GM21528 (cell line): ENCODE measurements at regions not wholly inside any gene's neighbourhood (a gene's known extent, or its start where the extent isn't known, plus 50 kb on each side); places are given as distances from the start of the nearest gene placed in this dataset.

Experiments used
- ATAC-seq: cut with Tn5 transposase; IDR thresholded peaks from one replicate; pipeline ENCODE4 v1.9.1; 2021; ENCODE audit warnings: mild to moderate bottlenecking, moderate library complexity; ENCODE audit not compliant: unreplicated experiment, low FRiP score

- no peak for ATAC-seq
Observed at GRCh38 chr3:30113906-30114305, 492.5 kb upstream of the TGFBR2 start.

- no peak for ATAC-seq
Observed at GRCh38 chr3:30114918-30115317, 491.5 kb upstream of the TGFBR2 start.

DNA sequence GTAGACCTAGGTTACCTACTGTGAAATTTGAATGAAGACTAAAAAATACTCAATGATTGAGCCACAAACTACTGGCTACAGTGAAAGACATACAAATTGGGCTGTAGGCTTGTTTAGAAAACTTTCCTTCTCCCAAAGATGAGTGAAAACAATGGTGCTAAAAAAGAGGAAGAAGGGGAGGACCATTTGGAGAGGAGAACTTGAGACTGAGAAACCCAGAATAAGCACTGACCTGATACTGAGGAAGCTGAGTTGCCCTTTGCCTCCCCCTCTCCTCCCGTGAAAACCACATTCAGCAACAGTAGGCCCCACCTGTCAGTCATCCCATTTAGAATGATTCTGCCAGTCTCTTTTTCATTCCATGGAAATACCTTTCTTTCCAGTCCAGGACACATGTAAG, 484.0 kb upstream of the TGFBR2 start:
- ATAC-seq: no peak

DNA sequence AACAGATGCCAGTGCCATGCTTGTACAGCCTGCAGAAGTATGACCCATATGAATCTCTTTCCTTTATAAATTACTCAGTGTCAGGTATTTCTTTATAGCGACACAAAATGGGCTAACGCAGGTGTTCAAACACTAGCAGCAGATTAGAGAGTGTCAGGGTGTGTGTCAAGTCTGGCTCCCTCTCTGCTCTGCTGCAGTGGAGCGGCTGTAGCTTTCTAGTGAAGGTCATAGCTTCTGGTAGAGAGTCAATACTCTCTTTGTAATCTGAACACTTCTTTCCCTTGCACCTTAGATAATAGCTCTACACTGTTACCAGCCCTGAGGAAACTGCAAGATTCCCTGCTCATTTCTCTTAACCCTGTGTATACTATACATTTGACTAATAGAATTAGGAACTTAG, 483.2 kb upstream of the TGFBR2 start:
- no peak for ATAC-seq

DNA sequence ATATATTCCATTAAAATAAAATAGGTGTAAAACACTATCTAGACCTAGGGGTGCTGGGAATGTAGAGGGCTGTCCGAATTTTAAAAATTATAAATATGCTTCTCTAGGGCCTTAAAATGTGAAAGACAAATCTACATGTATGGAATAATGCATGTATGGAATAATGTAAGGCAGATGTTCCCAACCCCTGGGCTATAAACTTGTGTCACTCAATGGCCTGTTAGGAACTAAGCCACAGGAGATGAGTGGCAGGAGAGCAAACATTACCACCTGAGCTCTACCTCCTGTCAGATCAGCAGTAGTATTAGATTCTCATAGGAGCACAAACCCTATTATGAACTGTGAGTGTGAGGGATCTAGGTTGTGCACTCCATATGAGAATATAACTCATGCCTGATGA, 482.6 kb upstream of the TGFBR2 start:
- no peak for ATAC-seq

- ATAC-seq: no peak
Observed at GRCh38 chr3:30124435-30125370, 481.7 kb upstream of the TGFBR2 start.

GRCh38 chr3:30129765-30130164, 476.6 kb upstream of the TGFBR2 start:
- ATAC-seq: no peak

DNA sequence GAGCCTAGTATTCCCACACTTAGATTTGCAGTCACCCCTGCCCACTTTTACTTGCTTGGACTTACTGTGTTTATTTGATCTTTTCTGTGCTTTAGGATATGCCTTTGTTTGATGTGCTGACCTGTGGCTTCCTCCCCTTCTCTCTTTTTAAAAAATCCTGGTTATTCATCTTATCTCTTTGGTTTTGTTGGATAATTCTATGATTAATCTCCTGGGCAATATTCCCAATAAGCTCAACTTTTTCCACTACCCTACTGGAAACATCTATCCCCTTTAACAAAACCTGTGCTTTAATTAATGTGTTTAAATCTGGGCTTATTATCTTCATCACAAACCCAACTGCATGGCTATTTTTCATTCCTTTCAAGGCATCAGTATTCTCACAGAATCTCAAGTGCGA, 476.0 kb upstream of the TGFBR2 start:
- no peak for ATAC-seq

- no peak for ATAC-seq
Observed at GRCh38 chr3:30131191-30131590, 475.2 kb upstream of the TGFBR2 start.

- ATAC-seq: no peak
Observed at GRCh38 chr3:30135190-30135589, 471.2 kb upstream of the TGFBR2 start.

- no peak for ATAC-seq
Observed at GRCh38 chr3:30139283-30139682, 467.1 kb upstream of the TGFBR2 start.

DNA sequence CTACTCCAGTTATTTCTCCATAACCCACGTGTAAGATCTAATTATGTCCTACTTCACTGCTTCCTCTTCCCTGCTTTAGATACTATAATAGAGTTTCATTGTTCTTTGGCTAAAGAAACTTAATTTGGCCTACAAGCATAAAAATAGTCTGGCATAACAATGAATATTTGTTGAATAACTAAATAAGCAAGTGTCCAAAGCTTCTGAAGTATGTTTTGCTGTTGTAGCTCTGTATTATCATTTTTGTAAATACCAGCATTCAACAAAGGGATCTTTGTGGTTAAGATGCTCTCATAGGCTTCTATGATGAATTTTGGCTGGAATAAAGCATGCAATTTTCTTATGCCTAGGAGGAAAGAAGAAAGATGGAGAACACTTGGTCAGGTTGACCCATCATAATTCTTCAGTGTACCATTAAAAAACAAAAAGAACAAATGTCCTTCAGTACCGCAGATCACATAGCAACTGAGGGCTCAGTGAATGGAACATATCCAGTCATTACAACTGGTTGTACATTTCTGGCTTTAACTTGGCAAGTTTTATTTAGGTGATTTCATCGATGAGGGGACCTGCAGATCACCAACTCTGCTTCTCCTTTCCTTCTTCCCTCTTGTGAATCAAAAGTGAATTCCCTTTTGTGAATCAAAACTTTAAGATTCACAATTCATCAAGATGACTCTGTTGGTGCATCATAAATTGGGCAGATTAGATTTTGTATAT, 465.9 kb upstream of the TGFBR2 start:
- no peak for ATAC-seq

DNA sequence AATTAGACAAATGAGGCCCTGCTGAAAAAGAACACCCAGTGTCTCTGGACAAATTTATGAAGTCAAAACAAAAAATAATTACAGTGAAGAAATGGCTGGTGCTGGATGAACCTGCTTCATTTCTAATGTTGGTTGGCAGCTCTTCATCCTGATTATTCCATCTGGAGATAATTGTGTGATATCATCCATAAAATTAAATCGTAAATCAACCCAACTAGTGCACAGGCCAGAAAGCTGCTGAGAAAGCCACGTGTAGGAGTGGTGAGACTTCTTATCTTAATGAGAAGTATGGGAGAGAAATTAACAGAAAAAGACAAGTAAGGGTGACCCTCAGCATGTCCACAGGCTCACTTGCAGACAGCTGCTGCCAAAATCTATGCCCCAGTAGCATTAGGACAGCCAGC, 465.2 kb upstream of the TGFBR2 start:
- ATAC-seq: no peak

GRCh38 chr3:30141927-30142326, 464.5 kb upstream of the TGFBR2 start:
- no peak for ATAC-seq

DNA sequence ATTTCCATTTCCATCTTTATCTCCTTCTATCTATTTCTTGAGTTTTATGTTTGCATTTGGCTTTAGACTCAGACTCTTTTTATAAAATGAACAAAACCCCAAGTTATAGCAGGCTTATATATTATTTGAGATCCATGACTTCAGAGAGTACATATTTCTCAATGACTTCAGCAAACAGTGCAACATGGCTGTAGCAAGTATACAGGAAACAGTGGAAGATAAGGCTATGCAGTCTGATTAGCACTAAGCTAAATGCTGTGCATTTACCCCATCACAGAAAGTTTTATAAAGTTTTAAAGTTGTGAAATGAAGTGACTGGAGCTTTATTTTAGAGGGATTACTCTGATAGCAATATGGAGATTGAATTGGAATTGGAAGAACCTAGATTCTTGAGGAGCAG, 463.5 kb upstream of the TGFBR2 start:
- ATAC-seq: no peak

GRCh38 chr3:30145281-30145680, 461.1 kb upstream of the TGFBR2 start:
- no peak for ATAC-seq

DNA sequence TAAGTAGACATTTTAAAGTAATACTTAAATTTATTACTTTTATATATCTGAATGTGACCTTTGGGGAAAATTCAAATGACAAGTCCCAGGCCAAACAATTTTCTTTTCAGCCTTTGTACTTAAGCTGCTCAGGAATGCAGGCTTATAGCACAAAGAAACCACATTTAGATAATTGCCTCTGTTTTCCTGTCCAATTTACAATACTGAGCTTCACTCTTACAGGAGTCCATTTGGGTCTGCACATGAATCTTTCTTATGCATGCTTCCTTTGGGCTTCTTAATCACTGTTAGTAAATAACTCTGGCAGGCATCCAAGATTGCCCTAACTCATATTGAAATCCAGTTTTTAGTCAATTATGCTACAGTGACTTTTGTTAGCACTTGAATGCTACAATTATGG, 459.4 kb upstream of the TGFBR2 start:
- ATAC-seq: no peak

GRCh38 chr3:30154853-30155252, 451.5 kb upstream of the TGFBR2 start:
- no peak for ATAC-seq

- no peak for ATAC-seq
Observed at GRCh38 chr3:30155755-30156154, 450.6 kb upstream of the TGFBR2 start.

- ATAC-seq: no peak
Observed at GRCh38 chr3:30156586-30157498, 449.6 kb upstream of the TGFBR2 start.

DNA sequence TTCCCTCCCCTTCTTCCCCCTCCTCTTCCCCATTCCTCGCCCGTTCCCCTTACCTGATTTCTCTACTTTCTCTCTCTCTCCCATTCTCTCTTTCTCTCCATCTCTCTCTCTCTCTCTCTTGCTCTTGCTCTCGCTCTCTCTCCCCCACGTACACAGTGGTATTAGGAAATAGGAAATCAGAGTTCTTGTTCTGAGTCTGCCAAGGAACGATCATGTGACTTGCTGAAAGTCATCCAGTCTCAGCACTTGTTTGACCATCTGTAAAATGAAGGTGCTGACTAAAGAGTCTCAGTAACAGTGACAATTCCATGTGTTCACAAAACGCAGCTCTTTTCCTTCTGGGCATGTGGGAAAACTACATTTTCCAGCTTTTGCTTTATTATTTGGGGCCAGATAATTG, 445.0 kb upstream of the TGFBR2 start:
- ATAC-seq: no peak
